ENCODE measurements at regions not wholly inside any gene's neighbourhood (a gene's known extent, or its start where the extent isn't known, plus 50 kb on each side); places are given as distances from the start of the nearest gene placed in this dataset.

DNA sequence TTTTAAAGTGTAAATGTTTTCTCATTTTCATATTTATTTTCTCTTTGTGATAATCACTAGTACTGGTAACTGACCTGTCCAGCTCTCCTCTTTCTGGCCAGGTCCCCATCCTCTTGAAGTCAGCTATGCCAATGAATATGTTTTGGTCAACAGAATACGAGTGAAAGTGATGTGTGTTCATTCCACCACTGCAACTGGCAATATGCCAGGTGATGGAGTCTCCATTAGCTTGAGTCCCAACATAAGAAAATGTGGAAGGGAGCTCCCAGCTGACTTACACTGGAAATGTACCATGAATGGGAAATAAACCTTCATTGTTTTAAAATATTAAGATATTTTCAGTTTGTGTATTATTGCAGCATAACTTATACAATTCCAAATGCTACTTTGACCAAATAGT is 75.8 kb downstream of the CCDC34 start:
- DNase-seq (ENCODE audit: low read depth) = no peak

DNA sequence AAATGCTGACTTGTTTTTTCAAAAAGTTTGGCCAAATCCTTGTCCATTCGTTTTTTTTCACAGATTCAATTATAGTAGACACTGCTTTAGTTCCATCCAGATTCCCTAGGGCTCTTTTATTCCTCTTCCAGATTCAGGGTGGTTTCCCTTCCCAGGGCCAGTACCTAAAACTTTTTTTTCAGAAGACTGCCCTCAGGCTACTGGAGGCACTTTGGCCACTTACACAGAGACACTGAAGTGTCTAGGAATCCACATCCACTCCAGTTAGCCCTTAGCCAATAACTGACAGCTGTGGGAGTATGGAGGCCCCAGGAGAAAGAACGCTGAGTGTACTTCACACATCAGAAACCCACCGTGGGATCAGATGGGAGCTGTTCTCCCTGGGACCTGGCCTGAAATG is 77.3 kb downstream of the CCDC34 start:
- no peak for DNase-seq (ENCODE audit: low read depth)

DNA sequence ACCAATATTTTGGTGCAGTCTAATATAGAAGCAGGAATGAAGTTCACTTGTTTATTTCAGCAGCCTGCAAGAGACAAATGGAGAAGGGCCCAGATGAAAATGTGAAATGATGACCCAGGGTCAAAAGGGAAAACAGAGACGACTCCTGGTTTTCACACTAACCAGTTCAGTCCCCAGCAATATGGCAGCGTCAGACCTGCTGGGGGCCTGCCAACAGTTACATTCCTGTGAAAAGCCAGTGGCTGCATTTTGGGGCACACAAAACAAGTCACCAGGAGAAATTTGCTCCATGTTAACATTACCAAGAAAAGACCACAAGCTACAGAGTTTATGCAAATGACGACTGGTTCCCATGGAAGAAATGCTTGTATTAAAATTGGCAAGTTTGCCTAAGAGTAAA is 80.2 kb downstream of the CCDC34 start:
- DNase-seq (ENCODE audit: low read depth) = no peak

DNA sequence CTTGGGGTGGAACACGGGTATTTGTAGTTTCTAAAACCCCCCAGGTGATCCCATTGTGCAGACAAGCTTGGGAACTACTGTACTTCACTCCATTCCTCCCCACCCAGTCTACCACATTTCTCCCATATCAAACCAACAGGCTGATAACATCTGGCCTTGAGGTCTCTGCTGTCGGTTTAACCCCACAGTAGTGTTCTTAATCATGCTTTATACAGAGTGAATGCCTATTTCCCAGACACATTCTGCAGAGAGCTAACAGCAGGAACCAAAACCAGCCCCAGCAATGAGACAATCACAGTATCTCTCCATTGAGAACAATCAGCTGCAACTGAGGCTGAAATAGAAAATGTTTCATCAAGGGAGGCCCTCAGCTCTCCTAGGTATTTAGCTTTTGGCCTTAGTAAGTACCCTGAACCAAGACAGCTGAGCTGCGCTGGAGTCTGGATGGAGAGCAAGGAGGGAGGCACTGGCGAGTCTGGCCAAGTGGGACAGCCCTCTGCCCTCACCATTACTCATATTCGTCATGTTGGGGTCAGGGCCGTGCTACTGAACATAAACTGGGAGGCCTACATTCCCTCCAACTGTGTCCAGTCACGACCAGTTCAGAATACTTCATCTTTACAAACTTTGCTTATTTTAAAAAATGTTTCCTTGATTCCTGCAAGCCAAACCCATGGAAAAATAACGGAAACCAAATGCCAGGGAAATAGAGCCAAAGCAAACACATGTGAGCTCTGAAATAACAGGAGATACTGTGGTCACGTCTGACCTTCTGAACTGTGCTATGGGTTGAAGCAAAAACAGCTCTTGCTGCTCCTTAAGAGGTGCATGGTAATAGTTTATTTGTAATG is 81.0 kb downstream of the CCDC34 start:
- no peak for DNase-seq (ENCODE audit: low read depth)

DNA sequence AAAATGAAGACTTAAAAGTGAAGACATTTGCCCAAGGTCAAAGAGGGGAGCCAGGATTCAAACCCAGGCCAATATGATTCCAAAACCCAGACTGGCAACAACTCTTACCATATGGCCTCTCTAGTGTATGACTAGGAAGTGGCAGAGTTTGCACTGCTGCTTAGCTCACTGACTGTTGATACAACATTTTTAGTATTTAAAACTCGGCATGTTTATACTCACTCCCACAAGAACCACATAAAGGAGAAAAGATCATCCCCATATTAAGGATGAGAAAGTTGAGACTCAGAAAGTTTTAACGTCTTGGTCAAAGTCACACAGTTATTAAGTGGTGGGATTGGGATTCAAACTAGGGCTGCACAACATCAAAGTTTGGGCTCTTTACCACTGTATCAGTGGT is 81.7 kb downstream of the CCDC34 start:
- DNase-seq (ENCODE audit: low read depth) = no peak

DNA sequence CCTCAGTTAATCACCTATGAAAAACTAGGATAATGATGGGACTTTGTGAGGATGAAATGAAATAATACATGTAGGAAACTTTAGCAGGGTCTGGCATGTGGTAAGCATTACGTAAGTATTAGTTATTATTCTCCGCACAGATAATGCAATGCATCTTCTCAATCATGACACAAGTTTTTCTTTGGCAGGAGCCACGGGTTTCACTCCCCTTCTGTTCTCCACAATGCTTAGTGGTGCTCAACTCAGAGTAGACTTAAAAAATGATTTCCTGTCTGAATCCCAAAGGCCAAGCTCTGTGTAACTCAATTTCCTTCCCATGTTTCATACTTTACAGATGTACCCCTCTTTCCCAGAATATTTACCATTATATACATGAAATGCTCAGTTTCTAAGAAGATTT is 82.9 kb downstream of the CCDC34 start:
- no peak for DNase-seq (ENCODE audit: low read depth)

DNA sequence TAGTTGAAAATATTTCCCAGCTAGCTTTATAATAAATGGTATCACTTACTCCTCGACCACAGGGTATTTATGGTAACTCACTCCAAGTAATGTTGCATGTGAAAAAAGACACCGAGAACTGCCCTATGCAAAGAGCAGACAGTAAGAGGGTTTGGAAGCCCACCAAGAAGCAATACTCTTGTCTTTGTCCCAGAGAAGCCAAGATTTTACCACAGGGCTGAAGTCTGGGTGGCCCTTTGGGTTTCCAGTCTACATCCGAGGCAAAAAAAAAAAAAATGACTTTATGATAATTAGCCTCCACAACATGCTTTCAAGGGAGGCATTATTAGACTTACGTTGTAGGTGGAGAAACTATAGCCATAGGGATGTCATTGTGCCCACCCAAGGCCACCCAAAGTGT is 83.6 kb downstream of the CCDC34 start:
- DNase-seq (ENCODE audit: low read depth) = no peak

DNA sequence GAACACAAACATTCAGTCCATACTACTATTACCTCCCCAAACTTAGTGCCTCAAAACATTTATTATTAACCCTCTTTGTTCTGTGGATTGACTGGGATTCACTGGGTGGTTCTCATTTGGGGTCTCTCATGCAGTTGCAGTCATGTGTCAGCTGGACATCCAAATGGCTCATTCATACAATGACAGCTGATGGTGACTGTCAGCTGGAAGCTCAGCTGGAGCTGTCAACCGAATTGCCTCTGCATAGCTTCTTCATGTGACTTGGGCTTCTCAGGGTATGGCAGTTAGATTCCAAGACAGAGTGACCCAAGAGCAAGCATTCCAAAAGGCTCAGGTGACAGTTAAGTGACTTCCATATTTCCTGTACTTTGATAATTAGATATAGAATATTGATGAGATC is 85.2 kb downstream of the CCDC34 start:
- DNase-seq (ENCODE audit: low read depth) = no peak

DNA sequence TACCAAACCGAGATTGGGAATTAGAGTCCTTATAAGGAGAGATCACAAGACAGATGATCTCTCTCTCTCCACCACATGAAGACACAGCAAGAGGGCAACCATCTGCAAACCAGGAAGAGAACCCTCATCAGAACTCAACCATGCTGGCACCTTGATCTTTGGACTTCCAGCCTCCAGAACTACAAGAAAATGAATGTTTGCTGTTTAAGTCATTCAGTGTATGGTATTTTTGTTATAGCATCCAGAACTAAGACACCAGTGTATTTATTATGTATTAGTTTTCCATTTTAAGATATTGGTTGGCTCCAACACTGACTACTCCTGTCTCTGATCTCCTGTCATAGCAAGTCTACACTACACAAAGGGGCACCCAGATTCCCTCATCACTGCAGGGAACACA is 86.9 kb downstream of the CCDC34 start:
- DNase-seq (ENCODE audit: low read depth) = no peak

DNA sequence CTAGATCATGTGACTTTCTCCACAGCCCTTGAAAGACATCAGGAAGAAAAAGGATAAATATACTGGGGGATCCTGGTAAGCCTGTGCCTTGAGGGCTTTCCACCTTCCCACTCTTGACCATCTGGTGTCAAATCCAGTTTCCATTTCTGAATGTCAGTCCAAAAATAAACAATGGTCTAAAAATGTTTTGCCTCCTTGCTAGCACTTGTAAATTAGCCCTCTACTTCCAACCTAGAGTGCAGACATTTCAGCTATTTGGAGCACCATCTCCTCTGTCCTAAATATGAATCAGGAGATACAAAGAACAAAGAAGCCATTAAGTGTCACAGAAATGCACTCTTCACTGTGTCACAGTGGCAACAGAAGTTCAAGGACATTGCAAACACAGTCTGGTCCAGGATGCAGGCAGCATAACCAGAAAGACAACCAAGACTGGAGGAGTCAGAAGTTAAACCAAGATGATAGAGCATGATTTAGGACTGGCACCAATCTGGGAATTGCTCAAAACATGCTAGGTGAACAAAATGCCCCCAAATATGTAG is 88.1 kb downstream of the CCDC34 start:
- no peak for DNase-seq (ENCODE audit: low read depth)

DNA sequence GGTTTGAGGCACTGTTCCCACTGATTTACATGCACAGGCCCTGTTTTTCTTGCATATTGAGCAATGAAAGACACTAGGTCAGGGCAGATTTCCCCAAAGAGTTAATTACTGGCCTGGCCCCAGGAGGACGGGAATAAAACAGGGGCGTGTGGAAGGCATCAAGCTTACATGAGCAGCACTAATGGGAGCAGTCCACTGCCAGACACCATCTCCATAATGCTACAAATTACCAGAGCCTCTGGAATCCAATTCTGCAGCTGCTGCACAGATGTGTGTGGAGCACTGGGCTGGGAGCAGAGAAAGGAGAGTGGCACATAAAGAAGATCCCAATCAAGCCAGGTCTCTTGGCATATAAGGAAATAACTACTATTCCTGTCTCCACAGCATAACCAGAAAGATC is 96.9 kb downstream of the CCDC34 start:
- no peak for DNase-seq (ENCODE audit: low read depth)

DNA sequence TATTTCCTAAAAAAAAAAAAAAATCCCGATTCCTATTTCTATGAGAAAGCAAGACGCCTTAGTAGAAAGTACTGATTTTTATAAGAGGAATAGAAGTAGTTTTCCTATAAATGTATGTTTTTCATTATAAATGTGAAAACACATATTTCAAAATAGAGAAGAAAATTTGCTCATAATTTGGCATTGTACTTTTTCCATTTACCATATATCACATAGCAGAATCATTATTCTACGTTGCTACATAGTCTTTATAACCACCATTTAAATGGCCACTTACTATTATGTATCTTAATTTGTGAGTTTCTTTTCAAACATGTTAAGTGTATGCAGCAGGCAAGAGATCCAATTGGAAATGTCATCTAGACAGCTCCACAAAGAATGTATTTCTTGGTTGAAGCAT is 99.0 kb downstream of the CCDC34 start:
- DNase-seq (ENCODE audit: low read depth) = no peak

DNA sequence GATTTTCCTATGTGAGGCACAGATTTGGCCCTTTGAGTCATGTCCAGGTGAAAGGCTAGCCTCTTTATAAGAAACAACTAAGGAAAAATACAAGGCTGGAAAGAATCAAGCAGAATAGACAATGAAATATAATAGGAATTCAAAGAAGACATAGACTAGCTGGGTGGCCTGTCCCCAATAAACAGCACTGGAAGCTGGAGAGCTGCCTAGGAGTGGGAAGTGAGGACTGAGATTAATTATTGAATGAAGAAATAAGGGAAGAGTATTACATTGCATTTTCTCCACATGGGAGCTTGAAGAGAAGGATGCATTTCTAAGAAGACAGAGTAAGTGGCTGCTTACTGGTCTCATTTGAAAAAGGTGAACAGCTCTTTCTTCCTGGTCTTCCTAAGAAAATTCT is 100.0 kb downstream of the CCDC34 start:
- DNase-seq (ENCODE audit: low read depth) = no peak

DNA sequence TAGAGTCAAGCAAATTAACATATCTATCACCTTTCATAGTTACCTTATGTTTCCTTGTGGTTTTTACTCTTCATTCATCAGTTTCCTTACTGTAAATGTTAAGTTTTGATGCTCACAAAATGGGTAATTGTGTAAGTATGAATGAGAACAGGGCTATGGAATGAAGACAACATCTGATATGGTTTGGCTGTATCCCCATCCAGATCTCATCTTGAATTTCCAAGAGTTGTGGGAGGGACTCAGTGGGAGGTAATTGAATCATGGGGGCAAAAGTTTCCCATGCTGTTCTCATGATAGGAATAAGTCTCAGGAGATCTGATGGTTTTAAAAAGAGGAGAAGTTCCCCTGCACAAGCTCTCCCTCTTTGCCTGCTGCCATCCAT is 107.6 kb downstream of the CCDC34 start:
- DNase-seq (ENCODE audit: low read depth) = no peak

DNA sequence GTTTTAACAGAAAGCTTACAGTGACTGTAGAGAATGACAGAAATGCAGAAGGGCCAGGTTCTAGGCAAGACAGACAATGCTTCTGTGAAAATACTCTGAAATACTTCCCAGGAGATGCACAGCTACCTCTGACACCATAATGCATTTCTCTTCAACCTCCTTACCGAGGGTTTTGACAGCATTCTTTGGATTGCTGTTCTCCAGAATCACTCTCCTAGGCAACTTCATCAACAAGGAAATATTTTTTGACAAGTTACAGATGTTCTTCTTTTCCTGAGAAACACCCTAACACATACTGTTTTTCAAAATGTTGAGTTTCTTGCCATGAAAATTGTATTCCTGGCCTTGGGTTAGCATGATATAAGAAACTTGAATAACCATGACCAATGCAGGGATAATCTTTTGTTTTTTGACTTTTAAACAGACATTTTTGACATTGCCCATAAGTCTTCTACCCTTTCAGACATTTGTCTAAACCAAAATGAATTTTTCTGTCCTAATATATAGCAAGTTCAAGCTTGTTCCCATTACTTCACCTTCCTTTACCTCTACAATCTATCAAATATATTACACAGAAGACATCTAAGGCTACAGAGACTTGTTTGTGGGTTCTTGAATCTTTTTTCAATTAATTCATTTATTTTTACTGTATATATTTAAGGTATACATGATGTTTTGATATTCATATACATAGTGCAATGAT is 108.1 kb downstream of the CCDC34 start:
- DNase-seq (ENCODE audit: low read depth) = no peak

DNA sequence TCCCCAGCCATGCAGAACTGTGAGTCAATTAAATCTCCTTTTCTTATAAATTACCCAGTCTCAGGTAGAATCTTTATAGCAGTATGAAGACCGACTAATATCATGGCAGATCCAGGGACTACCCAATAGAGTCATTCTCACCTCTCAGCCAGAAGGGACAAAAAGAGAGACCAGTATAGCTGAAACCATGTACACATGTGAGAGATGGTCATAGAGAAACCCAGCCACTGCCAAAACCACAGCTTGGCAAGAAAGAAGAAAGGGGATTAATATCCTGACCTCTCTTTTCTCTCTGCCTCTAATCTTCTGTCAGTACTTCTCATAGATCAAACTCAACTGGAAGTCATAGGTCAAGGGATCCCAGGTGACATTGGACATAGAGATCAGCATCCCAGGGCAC is 109.8 kb downstream of the CCDC34 start:
- DNase-seq (ENCODE audit: low read depth) = no peak

DNA sequence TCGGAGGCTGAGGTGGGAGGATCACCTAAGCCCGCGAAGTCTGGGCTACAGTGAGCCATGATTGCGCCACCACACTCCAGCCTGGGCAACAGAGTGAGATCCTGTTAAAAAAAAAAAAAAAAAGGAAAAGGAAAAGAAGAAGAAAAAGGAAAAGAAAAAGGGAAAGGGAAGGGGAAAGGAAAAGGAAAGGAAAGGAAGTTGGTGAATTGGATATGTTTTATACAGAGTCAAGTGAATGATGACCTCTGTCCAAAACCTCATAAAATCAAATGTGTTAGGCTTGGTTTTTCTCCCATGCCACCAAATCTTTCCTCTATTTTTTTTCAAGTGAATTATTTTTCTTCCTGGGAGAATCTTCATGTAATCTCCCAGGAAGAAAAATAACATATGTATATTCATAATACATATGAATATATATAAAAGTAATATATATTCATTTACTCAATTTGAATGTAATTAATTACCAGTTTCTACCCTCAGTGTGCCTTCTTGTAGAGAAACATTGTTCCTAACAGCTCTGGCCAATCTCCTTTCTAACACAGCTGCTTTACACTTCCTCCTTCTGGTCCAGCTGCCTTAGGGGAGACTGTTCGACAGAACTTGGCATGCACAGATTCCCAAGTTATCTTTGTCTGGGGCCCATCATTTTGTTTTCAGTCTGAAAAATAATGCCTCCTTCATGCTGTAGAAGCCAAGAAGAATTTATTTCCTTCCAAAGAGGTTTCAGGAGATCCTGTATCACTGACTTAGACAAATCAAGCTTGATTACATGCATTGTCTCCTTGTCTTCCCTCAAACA is 111.9 kb downstream of the CCDC34 start:
- no peak for DNase-seq (ENCODE audit: low read depth)

DNA sequence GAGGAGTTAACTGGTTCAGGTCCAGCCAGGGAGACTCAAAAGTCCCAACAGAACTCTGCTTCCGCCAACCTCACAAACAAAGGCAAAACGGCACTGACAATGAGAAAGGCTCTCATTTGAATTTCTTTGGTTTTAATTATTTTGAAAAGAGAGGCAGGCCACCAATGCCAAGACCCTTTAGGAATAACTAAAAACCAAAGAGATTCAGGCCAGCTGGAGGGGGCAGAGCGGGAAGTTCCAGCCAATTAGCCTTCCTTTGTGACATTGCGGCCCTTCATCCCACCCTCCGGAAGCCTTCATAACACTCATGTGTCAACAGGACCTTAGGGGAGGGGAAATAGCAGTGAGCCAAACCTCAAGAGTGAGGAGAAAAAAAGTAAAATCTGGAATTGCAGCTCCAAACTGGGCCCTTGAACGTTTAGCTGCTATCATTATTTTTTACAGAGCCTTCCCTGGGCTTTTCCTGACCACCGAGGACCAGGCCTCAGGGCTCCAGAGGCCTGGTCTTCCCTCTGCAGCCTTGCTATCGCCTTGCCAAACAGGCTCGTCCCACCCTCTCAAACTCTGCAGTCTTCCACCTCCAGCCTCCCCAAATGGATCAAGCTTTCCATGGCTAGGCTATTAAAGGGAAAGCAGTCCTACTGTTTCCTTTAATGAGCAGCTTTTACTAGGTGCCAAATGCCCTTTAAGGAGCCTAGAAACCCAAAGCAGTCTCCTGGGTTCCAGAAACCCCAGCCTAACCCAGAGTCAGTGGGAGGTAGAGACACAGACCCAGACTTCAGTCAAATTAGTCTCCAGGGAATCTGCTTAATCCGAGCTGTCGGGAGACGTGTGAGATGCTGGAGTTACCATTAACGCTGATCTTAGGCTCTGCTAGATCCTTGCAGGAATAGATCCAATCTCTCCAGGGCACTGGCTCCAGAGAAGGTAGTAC is 114.2 kb downstream of the CCDC34 start:
- DNase-seq (ENCODE audit: low read depth) = no peak

DNA sequence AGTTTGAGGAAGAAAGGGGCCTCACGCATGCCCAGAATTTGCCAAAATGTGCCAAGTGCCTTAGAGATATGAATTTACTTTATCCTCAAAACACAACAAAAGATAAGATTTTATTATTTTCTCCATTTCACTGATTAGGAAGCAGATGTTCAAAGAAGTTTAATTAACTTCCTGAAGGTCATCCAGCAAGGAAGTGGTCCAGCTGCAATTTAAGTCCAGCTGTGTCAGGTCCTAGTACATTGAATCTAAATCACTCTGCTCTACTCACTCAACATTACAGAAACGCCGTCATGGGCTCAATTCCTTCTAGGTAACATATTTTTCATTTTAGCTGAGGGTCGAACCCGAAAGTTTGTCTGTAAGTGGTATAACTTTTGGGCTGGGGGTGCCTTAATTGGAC is 115.4 kb downstream of the CCDC34 start:
- no peak for DNase-seq (ENCODE audit: low read depth)

DNA sequence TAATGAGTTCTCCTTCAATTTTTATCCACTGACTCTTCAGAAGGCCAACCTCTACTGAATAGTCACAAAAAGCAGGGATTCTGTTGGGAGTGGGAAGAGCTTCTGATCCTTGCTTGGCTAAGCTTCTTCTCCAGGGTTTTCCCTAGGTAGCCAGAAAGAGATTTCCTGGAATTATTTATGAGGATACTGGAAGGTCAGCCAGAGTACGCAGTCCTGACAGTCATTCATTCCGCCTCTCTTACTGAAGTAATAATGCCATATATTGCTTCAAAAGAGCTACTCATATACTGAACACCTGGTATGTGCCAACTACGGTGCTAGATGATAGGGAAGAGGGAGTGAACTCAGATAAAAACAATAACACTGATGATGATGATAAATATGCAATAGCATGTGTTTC is 116.1 kb downstream of the CCDC34 start:
- no peak for DNase-seq (ENCODE audit: low read depth)

DNA sequence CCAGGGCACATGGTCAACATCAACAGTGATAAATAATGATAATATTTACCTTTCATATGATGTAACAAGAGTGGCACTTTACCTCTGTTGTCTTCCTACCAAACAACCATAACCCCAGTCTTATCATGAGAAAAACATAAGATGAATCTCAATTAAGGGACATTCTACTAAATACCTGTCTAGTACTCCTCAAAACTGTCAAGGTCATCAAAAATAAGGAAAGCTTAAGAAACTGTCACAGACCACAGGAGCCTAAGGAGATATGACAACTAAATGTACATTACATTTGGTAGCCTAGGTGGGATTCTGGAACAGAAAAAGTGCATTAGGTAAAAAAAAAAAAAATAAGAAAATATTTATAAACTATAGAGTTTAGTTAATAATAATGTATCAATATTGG is 118.1 kb downstream of the CCDC34 start:
- no peak for DNase-seq (ENCODE audit: low read depth)

DNA sequence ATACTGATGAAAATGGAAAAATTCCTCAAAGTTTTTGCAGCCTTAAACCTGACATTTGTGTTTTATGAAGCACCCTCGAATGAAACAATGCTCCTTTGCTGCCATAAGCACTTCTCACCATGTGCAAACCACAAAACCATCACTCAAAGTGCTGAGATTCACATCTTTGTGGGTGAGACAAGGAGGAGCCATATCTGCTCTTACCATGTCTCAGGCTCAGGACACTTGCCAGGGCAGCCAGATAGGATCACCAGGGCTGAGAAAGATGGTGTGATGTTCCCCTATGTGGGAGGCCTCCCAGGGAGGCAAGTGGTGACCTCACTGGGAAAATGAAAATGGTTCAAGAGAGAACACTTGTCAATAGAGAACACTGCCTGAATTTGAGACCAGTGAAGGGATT is 120.4 kb downstream of the CCDC34 start:
- no peak for DNase-seq (ENCODE audit: low read depth)

Data from activated T-cell treated with anti-CD3 and anti-CD28 coated beads for 24 hours (primary cell).